Liver (tissue), 3 donors: ENCODE measurements at regions not wholly inside any gene's neighbourhood (a gene's known extent, or its start where the extent isn't known, plus 50 kb on each side); places are given as distances from the start of the nearest gene placed in this dataset.

ENCODE experiments used
- CTCF ChIP-seq: fragments of 150-350 bp; IDR thresholded peaks from 2 replicates; pipeline ENCODE4 v1.5.1; 2017; ENCODE audit warnings: improper control_type of control experiment, low read depth, low read length; ENCODE audit not compliant: missing input control
- EGR1 ChIP-seq, 2 donors: IDR thresholded peaks; 2 replicates each; pipeline ENCODE4 v1.6.1; 2016 to 2018; ENCODE audit warnings: antibody characterized with exemption in 2 of 2, low read depth in 2 of 2
- MAX ChIP-seq: IDR thresholded peaks from 2 replicates; pipeline ENCODE4 v1.6.1; 2016; ENCODE audit warnings: antibody characterized with exemption
- RAD21 ChIP-seq, 2 donors: IDR thresholded peaks; 2 replicates each; pipeline ENCODE4 v1.6.1; 2016; ENCODE audit warnings: antibody characterized with exemption in 2 of 2, mild to moderate bottlenecking in 2 of 2
- TAF1 ChIP-seq: conservative IDR thresholded peaks from 2 replicates; pipeline ENCODE4 v1.6.1; 2016; ENCODE audit warnings: antibody characterized with exemption, mild to moderate bottlenecking
- donor health status: healthy.
- donor health status: healthy.

GRCh38 chr14:58919217-58919616 lies 269.2 kb upstream of the DAAM1 start:
- TF ChIP-seq TAF1, result no peak
- no peak for TF ChIP-seq CTCF
- TF ChIP-seq RAD21 (IDR thresholded peaks at IDR 0.05), result no peak
- TF ChIP-seq MAX, result no peak
- no peak for TF ChIP-seq EGR1 (IDR thresholded peaks at IDR 0.05; ENCODE audit: low read depth in 2 of 2)
